ENCODE measurements at regions not wholly inside any gene's neighbourhood (a gene's known extent, or its start where the extent isn't known, plus 50 kb on each side); places are given as distances from the start of the nearest gene placed in this dataset.

DNA sequence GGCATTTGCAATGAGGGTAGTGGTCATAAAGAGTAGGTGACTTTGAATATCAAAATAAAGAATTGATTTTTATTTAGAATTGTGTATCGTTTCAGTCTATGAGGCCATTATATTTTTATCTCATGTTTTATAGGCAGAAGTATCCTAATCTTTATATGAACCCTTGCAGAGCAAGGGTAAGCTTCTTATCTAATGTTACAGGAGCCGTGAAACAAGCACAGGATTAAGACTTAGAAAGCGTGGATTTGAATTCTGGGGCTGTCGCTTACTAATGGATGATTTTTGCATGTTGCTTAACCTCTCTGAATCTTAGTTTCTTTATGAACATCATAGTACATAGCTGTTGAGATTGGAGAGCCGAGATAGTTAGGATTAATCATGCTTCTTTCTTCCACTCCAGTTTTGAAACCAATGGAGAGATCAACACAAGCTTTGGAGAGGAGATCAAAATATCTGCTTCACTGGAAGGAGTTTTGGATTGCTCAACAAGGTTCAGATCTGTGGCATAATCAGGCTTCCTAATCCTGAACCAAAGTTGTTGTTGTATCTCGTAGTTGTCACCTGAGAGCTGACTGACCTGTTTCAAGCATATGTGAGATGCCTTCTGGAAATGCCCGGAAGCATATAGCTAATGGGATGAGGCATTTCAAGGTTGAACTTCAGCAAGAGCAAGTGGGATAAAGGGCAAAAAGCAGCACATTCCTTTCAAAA lies 166.9 kb upstream of the GK2 start:
- TF ChIP-seq CTCF (conservative IDR thresholded peaks at IDR 0.05; ENCODE audit: low read depth, low read length) (no peak), POLR2A (IDR thresholded peaks at IDR 0.05; ENCODE audit: low read depth, low read length) (no peak), NFE2L2 (IDR thresholded peaks at IDR 0.05; ENCODE audit: low read depth, low read length) (no peak), RAD21 (IDR thresholded peaks at IDR 0.05; ENCODE audit: low read length) (no peak), MAZ (IDR thresholded peaks at IDR 0.05; ENCODE audit: borderline replicate concordance, low read depth, low read length) (no peak), SMC3 (IDR thresholded peaks at IDR 0.05; ENCODE audit: low read depth, low read length) (no peak), CEBPB (IDR thresholded peaks at IDR 0.05; ENCODE audit: low read depth, low read length) (no peak), ELK1 (IDR thresholded peaks at IDR 0.05; ENCODE audit: borderline replicate concordance, low read depth, low read length) (no peak), MXI1 (IDR thresholded peaks at IDR 0.05; ENCODE audit: borderline replicate concordance, low read depth, low read length) (no peak), CHD1 (IDR thresholded peaks at IDR 0.05; ENCODE audit: low read depth, low read length) (no peak)
- TF ChIP-seq, protein P1, sequence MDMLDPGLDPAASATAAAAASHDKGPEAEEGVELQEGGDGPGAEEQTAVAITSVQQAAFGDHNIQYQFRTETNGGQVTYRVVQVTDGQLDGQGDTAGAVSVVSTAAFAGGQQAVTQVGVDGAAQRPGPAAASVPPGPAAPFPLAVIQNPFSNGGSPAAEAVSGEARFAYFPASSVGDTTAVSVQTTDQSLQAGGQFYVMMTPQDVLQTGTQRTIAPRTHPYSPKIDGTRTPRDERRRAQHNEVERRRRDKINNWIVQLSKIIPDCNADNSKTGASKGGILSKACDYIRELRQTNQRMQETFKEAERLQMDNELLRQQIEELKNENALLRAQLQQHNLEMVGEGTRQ (IDR thresholded peaks at IDR 0.05; ENCODE audit: low read depth, low read length) = no peak

All from IMR-90 (cell line).